D721Med (cell line): ENCODE measurements at regions not wholly inside any gene's neighbourhood (a gene's known extent, or its start where the extent isn't known, plus 50 kb on each side); places are given as distances from the start of the nearest gene placed in this dataset.
"Not testable (repeated sequence)": the region's sequence is repeated elsewhere in the genome, so short reads cannot be mapped to it uniquely, and the experiment has no call there.

Source experiments
- DNase-seq: peaks from one replicate; pipeline ENCODE4 v3.0.0; 2011; ENCODE audit warnings: low spot score; ENCODE audit not compliant: insufficient read length
- FAIRE-seq: peaks from 2 replicates; lab custom pipeline; 2011; peaks lifted over from hg19 to GRCh38; lab: Jason Lieb, UNC
- TF ChIP-seq, protein P1 (sequence below): IDR thresholded peaks from 2 replicates; pipeline ENCODE4 v1.5.1; 2012; ENCODE audit warnings: mild to moderate bottlenecking, control low read depth; ENCODE audit not compliant: insufficient read depth; ENCODE audit errors: missing control alignments

DNA sequence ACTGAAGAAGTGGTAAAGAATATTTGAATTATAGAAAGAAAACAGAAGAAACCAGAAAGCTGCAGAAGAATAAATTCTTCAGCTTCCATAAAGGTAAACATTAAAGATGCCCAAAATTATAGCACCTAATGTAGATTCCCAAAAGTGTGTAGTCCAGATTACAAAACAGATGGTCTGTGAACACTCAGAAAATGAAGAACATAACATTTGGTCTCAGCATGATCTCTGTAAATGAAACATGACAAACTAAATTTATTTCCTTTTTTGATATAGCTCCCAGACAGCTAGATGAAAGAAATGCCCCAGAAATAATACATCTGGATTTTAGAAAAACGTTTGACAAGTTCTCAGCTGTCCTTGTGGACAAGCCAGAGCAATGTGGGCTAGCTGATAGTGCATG lies 794.2 kb upstream of the NXPH2 start:
- DNase-seq (no peak), FAIRE-seq (no peak)
- TF ChIP-seq, protein P1, sequence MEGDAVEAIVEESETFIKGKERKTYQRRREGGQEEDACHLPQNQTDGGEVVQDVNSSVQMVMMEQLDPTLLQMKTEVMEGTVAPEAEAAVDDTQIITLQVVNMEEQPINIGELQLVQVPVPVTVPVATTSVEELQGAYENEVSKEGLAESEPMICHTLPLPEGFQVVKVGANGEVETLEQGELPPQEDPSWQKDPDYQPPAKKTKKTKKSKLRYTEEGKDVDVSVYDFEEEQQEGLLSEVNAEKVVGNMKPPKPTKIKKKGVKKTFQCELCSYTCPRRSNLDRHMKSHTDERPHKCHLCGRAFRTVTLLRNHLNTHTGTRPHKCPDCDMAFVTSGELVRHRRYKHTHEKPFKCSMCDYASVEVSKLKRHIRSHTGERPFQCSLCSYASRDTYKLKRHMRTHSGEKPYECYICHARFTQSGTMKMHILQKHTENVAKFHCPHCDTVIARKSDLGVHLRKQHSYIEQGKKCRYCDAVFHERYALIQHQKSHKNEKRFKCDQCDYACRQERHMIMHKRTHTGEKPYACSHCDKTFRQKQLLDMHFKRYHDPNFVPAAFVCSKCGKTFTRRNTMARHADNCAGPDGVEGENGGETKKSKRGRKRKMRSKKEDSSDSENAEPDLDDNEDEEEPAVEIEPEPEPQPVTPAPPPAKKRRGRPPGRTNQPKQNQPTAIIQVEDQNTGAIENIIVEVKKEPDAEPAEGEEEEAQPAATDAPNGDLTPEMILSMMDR = no peak

- FAIRE-seq (no peak), DNase-seq (no peak)
- TF ChIP-seq, protein P1 = no peak
Measured at GRCh38 chr2:139556789-139557188, 776.6 kb upstream of the NXPH2 start.

DNA sequence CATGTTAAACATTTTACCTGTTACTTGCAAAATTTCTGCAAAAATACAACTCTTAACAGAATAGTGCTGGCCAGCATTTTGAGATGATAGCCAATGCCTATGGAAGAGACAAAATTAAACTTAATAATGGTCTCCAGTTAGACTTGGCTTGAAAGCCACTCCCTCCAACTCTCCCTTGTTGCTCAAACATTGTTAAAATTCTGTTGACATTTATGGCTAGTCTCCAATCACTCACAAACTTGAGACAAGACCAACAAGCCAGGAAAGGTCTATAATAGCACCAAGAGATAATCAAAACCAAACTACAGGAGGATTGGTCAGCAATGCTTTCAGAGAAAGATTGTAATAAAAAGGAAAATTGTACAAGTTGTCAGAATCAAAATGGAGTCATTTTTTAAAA lies 770.7 kb upstream of the NXPH2 start:
- TF ChIP-seq, protein P1 = no peak
- FAIRE-seq (no peak), DNase-seq (no peak)

DNA sequence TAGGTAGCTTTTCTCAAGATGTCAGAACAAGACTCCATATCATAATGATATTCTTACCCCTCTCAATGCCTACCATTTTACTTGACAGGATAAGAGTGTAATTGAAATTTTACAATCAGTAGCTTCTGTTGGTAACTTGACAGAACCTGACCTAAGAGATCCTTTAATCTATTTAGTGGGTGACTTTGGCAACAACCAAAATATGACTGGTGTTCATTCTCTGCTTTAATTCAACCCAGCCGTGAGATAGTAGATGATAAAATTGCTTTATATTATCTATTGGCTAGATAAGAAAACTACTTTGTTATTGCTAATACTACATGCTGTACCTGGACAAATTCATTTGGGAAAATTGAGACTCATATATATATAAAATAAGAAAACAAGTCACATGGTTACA lies 770.2 kb upstream of the NXPH2 start:
- TF ChIP-seq, protein P1 = no peak
- DNase-seq (no peak), FAIRE-seq (no peak)

GRCh38 chr2:139544186-139544851 lies 764.1 kb upstream of the NXPH2 start:
- TF ChIP-seq, protein P1 = no peak
- FAIRE-seq (no peak), DNase-seq (no peak)

DNA sequence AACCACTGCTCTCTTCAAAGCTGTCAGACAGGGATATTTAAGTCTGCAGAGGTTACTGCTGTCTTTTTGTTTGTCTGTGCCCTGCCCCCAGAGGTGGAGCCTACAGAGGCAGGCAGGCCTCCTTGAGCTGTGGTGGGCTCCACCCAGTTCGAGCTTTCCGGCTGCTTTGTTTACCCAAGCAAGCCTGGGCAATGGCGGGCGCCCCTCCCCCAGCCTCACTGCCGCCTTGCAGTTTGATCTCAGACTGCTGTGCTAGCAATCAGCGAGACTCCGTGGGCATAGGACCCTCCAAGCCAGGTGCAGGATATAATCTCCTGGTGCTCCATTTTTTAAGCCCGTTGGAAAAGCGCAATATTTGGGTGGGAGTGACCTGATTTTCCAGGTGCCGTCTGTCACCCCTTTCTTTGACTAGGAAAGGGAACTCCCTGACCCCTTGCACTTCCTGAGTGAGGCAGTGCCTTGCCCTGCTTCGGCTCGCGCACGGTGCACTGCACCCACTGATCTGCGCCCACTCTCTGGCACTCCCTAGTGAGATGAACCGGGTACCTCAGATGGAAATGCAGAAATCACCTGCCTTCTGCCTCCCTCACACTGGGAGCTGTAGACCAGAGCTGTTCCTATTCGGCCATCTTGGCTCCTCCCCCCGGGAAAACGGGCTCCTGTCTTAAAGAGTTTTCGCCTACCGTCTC lies 758.3 kb upstream of the NXPH2 start:
- not testable (repeated sequence) for DNase-seq, FAIRE-seq

GRCh38 chr2:139529080-139529479 lies 748.9 kb upstream of the NXPH2 start:
- TF ChIP-seq, protein P1 = no peak
- DNase-seq (no peak), FAIRE-seq (no peak)
